ENCODE measurements at regions not wholly inside any gene's neighbourhood (a gene's known extent, or its start where the extent isn't known, plus 50 kb on each side); places are given as distances from the start of the nearest gene placed in this dataset.

- TF ChIP-seq CTCF (IDR thresholded peaks at IDR 0.05) (no peak), POLR2A (IDR thresholded peaks at IDR 0.05) (no peak)
Observed at GRCh38 chr3:178454726-178455125, 81.5 kb upstream of the KCNMB2 start.

All from adrenal gland (tissue), 5 donors.